ENCODE measurements at regions not wholly inside any gene's neighbourhood (a gene's known extent, or its start where the extent isn't known, plus 50 kb on each side); places are given as distances from the start of the nearest gene placed in this dataset.

- no peaks in the 10 kb centered on the region for H3K27me3 ChIP-seq (replicated peaks; ENCODE audit: control insufficient read depth, insufficient read depth, low read length)
- no peak overlapping the region for H3K4me3 ChIP-seq (ENCODE audit: low read length)
- H3K4me1 ChIP-seq (ENCODE audit: control insufficient read depth, insufficient read depth, low read length) = no peaks in the 10 kb centered on the region
- H3K9ac ChIP-seq (ENCODE audit: low read length) = no peak overlapping the region
- no peaks in the 10 kb centered on the region for H3K36me3 ChIP-seq (ENCODE audit: control insufficient read depth, insufficient read depth, low read length, severe bottlenecking)
- H3K9me3 ChIP-seq (ENCODE audit: control insufficient read depth, low read length) = peaks cover 11% of the 10 kb centered on the region
- DNase-seq (ENCODE audit: low read depth) = peak; percentile 89
Measured at GRCh38 chr4:114180481-114180880, 201.0 kb upstream of the ARSJ start.

- H3K9me3 ChIP-seq (ENCODE audit: control insufficient read depth, low read length) = peaks cover 11% of the 10 kb centered on the region
- H3K4me1 ChIP-seq (ENCODE audit: control insufficient read depth, insufficient read depth, low read length) = no peaks in the 10 kb centered on the region
- no peak for DNase-seq (ENCODE audit: low read depth)
- H3K27me3 ChIP-seq (replicated peaks; ENCODE audit: control insufficient read depth, insufficient read depth, low read length) = no peaks in the 10 kb centered on the region
- no peak overlapping the region for H3K9ac ChIP-seq (ENCODE audit: low read length)
- no peak overlapping the region for H3K4me3 ChIP-seq (ENCODE audit: low read length)
- no peaks in the 10 kb centered on the region for H3K36me3 ChIP-seq (ENCODE audit: control insufficient read depth, insufficient read depth, low read length, severe bottlenecking)
Measured at GRCh38 chr4:114184901-114185300, 205.5 kb upstream of the ARSJ start.

- Histone ChIP-seq H3K9me3 (ENCODE audit: control insufficient read depth, low read length) (peaks cover 3% of the 10 kb centered on the region), H3K4me1 (ENCODE audit: control insufficient read depth, insufficient read depth, low read length) (peaks cover 3% of the 10 kb centered on the region), H3K27me3 (replicated peaks; ENCODE audit: control insufficient read depth, insufficient read depth, low read length) (no peaks in the 10 kb centered on the region), H3K36me3 (ENCODE audit: control insufficient read depth, insufficient read depth, low read length, severe bottlenecking) (no peaks in the 10 kb centered on the region), H3K4me3 (ENCODE audit: low read length) (no peak overlapping the region), H3K9ac (ENCODE audit: low read length) (no peak overlapping the region)
- no peak for DNase-seq (ENCODE audit: low read depth)
Measured at GRCh38 chr4:114187592-114187991, 208.1 kb upstream of the ARSJ start.

- Histone ChIP-seq H3K4me1 (ENCODE audit: control insufficient read depth, insufficient read depth, low read length) (peaks cover 7% of the 10 kb centered on the region), H3K36me3 (ENCODE audit: control insufficient read depth, insufficient read depth, low read length, severe bottlenecking) (no peaks in the 10 kb centered on the region), H3K9me3 (ENCODE audit: control insufficient read depth, low read length) (no peaks in the 10 kb centered on the region), H3K4me3 (ENCODE audit: low read length) (no peak overlapping the region), H3K9ac (ENCODE audit: low read length) (no peak overlapping the region), H3K27me3 (replicated peaks; ENCODE audit: control insufficient read depth, insufficient read depth, low read length) (no peaks in the 10 kb centered on the region)
- DNase-seq (ENCODE audit: low read depth) = no peak
Measured at GRCh38 chr4:114191496-114191895, 212.0 kb upstream of the ARSJ start.

GRCh38 chr4:114192854-114193253, 213.4 kb upstream of the ARSJ start:
- no peaks in the 10 kb centered on the region for H3K9me3 ChIP-seq (ENCODE audit: control insufficient read depth, low read length)
- peaks cover 7% of the 10 kb centered on the region for H3K4me1 ChIP-seq (ENCODE audit: control insufficient read depth, insufficient read depth, low read length)
- H3K9ac ChIP-seq (ENCODE audit: low read length) = no peak overlapping the region
- no peak for DNase-seq (ENCODE audit: low read depth)
- H3K27me3 ChIP-seq (replicated peaks; ENCODE audit: control insufficient read depth, insufficient read depth, low read length) = no peaks in the 10 kb centered on the region
- no peaks in the 10 kb centered on the region for H3K36me3 ChIP-seq (ENCODE audit: control insufficient read depth, insufficient read depth, low read length, severe bottlenecking)
- H3K4me3 ChIP-seq (ENCODE audit: low read length) = no peak overlapping the region

- Histone ChIP-seq H3K27me3 (replicated peaks; ENCODE audit: control insufficient read depth, insufficient read depth, low read length) (no peaks in the 10 kb centered on the region), H3K9ac (ENCODE audit: low read length) (no peak overlapping the region), H3K4me3 (ENCODE audit: low read length) (no peak overlapping the region), H3K9me3 (ENCODE audit: control insufficient read depth, low read length) (peaks cover 2% of the 10 kb centered on the region), H3K4me1 (ENCODE audit: control insufficient read depth, insufficient read depth, low read length) (peaks cover 7% of the 10 kb centered on the region), H3K36me3 (ENCODE audit: control insufficient read depth, insufficient read depth, low read length, severe bottlenecking) (no peaks in the 10 kb centered on the region)
- no peak for DNase-seq (ENCODE audit: low read depth)
Measured at GRCh38 chr4:114193624-114194399, 214.4 kb upstream of the ARSJ start.

GRCh38 chr4:114196606-114197005, 217.2 kb upstream of the ARSJ start:
- Histone ChIP-seq H3K4me3 (ENCODE audit: low read length) (no peak overlapping the region), H3K9ac (ENCODE audit: low read length) (no peak overlapping the region), H3K36me3 (ENCODE audit: control insufficient read depth, insufficient read depth, low read length, severe bottlenecking) (no peaks in the 10 kb centered on the region), H3K4me1 (ENCODE audit: control insufficient read depth, insufficient read depth, low read length) (peaks cover 7% of the 10 kb centered on the region), H3K27me3 (replicated peaks; ENCODE audit: control insufficient read depth, insufficient read depth, low read length) (no peaks in the 10 kb centered on the region), H3K9me3 (ENCODE audit: control insufficient read depth, low read length) (peaks cover 6% of the 10 kb centered on the region)
- no peak for DNase-seq (ENCODE audit: low read depth)

GRCh38 chr4:114200026-114200425, 220.6 kb upstream of the ARSJ start:
- Histone ChIP-seq H3K36me3 (ENCODE audit: control insufficient read depth, insufficient read depth, low read length, severe bottlenecking) (no peaks in the 10 kb centered on the region), H3K9me3 (ENCODE audit: control insufficient read depth, low read length) (peaks cover 6% of the 10 kb centered on the region), H3K27me3 (replicated peaks; ENCODE audit: control insufficient read depth, insufficient read depth, low read length) (no peaks in the 10 kb centered on the region), H3K4me1 (ENCODE audit: control insufficient read depth, insufficient read depth, low read length) (no peaks in the 10 kb centered on the region), H3K9ac (ENCODE audit: low read length) (no peak overlapping the region), H3K4me3 (ENCODE audit: low read length) (no peak overlapping the region)
- no peak for DNase-seq (ENCODE audit: low read depth)

GRCh38 chr4:114205261-114205660, 225.8 kb upstream of the ARSJ start:
- Histone ChIP-seq H3K36me3 (ENCODE audit: control insufficient read depth, insufficient read depth, low read length, severe bottlenecking) (no peaks in the 10 kb centered on the region), H3K9me3 (ENCODE audit: control insufficient read depth, low read length) (no peaks in the 10 kb centered on the region), H3K4me1 (ENCODE audit: control insufficient read depth, insufficient read depth, low read length) (no peaks in the 10 kb centered on the region), H3K27me3 (replicated peaks; ENCODE audit: control insufficient read depth, insufficient read depth, low read length) (no peaks in the 10 kb centered on the region), H3K9ac (ENCODE audit: low read length) (no peak overlapping the region), H3K4me3 (ENCODE audit: low read length) (no peak overlapping the region)
- no peak for DNase-seq (ENCODE audit: low read depth)

- H3K4me1 ChIP-seq (ENCODE audit: control insufficient read depth, insufficient read depth, low read length) = no peaks in the 10 kb centered on the region
- peak; percentile 52 for DNase-seq (ENCODE audit: low read depth)
- H3K9me3 ChIP-seq (ENCODE audit: control insufficient read depth, low read length) = no peaks in the 10 kb centered on the region
- no peaks in the 10 kb centered on the region for H3K27me3 ChIP-seq (replicated peaks; ENCODE audit: control insufficient read depth, insufficient read depth, low read length)
- H3K4me3 ChIP-seq (ENCODE audit: low read length) = no peak overlapping the region
- H3K9ac ChIP-seq (ENCODE audit: low read length) = no peak overlapping the region
- H3K36me3 ChIP-seq (ENCODE audit: control insufficient read depth, insufficient read depth, low read length, severe bottlenecking) = no peaks in the 10 kb centered on the region
Measured at GRCh38 chr4:114208574-114209151, 229.2 kb upstream of the ARSJ start.

GRCh38 chr4:114209584-114209983, 230.1 kb upstream of the ARSJ start:
- no peaks in the 10 kb centered on the region for H3K27me3 ChIP-seq (replicated peaks; ENCODE audit: control insufficient read depth, insufficient read depth, low read length)
- peak; percentile 1 for DNase-seq (ENCODE audit: low read depth)
- no peak overlapping the region for H3K9ac ChIP-seq (ENCODE audit: low read length)
- H3K36me3 ChIP-seq (ENCODE audit: control insufficient read depth, insufficient read depth, low read length, severe bottlenecking) = no peaks in the 10 kb centered on the region
- no peaks in the 10 kb centered on the region for H3K9me3 ChIP-seq (ENCODE audit: control insufficient read depth, low read length)
- no peaks in the 10 kb centered on the region for H3K4me1 ChIP-seq (ENCODE audit: control insufficient read depth, insufficient read depth, low read length)
- no peak overlapping the region for H3K4me3 ChIP-seq (ENCODE audit: low read length)
